AG08396 (cell line): ENCODE measurements at regions not wholly inside any gene's neighbourhood (a gene's known extent, or its start where the extent isn't known, plus 50 kb on each side); places are given as distances from the start of the nearest gene placed in this dataset.

ENCODE experiments used
- DNase-seq: peaks from one replicate; pipeline ENCODE4 v3.0.0; 2012; ENCODE audit warnings: low spot score, mixed read lengths

DNA sequence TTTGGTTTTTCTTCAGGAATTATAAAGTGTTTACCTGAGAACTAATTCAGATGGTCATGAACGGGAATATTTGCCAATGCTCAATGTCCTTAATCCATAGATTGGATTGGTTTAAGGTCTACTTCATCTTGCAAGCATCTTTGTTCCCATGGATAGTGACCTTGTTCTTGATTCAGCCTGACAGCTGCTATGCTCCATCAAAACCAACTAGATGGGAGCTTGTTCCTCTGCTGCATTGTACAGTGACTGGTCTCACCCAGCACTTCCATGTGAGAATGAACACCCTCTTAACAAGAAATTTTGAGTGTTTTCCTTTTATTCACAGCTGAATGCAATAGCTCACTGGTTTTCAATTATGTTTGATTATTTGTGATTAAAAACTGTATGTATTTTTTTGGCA, 312.6 kb upstream of the ACTBL2 start:
- DNase-seq, result no peak

DNA sequence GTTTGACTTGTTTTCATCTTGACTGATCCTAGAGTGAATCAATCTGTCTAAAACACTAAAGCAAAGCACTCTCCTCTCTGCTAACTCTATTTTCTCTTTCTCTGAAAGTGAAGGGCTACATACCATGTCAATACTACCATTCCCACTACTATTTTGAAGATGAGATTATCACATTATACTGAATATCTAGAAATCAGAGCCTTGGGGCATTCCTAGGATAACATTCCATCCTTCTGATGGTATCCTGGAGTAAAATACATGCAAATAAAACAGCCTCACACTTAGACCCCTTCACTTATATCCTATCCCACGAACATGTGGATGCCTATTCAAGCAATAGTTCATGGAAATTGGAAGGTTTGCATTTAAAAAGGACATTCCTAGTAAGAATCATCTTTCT, 309.3 kb upstream of the ACTBL2 start:
- DNase-seq, result no peak

DNA sequence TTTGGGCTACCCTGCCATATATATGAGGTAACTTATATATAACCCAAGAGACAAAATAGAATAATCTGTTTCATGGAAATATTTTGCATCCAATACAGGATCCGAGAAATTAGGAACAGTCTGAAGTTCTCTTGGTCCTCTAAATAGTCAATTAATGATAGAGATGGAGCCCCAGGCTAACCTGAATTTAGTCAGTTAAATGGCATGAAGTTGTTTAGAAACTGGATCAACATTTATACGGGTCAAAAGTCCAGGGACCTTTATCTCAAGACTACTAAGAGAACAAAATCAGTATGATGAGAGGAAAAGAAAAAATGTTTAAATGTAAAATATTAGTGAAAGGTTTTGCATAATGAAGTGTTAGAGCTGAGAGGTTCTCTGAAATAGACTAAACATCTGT, 303.3 kb upstream of the ACTBL2 start:
- DNase-seq, result no peak

DNA sequence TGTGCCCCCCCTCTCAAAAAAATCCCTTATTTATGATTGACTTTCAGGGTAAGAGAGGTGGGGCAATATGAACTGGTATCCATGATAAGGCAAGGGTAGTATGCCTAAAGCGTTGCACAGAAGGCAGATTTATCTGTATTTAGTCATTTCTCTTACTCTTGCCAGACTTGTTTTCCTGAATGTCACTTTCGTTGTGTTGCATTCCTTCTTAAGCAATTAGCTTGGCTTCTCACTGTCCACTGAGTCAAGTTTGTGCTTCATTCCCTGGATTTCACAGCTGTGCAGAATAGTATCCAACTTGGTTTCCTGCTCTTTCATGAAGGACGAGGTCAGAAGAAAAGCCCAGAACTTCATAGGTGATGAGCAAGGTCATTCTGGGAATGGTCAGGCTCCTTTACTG, 301.5 kb upstream of the ACTBL2 start:
- DNase-seq, result no peak

DNA sequence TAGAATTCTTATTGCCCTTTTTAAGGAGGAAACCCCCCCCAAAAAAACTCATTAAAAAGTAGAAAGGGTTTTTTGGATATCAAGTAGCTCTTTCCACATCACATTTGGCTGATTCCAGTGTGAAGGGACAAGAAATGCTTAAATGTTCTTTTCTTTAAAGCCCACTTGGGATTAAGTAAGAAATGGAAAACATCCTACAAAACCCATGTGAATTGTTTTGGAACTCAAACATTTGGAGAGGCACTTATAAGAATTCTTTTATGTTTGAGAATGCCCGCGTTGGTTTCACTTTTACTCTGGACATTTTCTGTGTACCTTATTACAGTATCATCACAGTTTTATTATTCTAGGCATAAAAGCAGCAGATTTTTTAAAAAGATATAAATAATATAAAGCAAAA, 301.1 kb upstream of the ACTBL2 start:
- DNase-seq, result no peak

DNA sequence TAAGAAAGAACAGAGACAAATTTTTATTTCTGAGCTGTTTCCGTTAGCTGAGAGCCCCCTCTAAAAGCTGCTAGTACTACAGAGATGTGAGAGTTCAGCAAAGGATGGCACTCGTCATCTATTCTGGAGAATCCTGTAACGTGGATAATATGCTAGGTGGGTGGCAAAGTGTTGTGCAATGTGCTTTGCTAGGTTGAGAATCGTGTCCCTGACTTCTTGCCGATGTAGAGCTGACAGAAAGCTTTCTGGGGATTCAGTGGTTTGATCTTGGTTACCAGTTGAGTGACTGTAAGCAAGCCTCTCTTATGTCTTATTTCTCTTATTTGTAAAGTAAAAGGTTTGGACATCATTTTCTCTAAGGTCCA, 298.3 kb upstream of the ACTBL2 start:
- no peak for DNase-seq

DNA sequence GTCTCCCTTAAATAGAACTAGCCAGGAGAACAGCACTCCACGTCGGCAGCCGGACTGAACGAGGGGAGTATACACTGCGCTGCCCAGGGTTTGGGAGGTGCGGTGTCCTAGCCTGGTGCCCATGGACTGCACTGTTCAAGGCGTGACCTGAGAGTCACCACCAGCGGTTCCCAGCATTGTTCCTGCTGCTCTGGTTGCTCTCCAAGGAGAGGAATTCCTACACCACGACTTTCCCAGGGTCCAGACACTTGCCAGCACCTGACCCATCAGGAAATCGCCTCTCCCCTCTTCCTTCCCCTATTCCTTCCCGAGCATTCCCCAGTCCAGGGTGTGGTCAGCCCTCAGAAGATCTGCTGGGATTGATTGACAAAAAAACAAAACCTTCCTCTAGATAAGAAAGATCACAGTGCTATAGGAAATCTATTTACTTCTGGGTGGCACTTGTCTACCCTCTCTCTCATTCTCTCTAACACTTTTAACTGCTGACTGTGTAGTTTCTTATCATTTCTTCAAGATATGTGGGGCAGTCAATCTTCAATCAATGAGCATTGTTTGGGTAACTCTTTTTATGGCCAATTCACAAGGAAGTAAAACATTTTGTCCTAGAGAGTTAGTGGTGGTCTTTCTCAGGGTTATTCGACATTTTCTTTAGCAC, 297.8 kb upstream of the ACTBL2 start:
- no peak for DNase-seq

DNA sequence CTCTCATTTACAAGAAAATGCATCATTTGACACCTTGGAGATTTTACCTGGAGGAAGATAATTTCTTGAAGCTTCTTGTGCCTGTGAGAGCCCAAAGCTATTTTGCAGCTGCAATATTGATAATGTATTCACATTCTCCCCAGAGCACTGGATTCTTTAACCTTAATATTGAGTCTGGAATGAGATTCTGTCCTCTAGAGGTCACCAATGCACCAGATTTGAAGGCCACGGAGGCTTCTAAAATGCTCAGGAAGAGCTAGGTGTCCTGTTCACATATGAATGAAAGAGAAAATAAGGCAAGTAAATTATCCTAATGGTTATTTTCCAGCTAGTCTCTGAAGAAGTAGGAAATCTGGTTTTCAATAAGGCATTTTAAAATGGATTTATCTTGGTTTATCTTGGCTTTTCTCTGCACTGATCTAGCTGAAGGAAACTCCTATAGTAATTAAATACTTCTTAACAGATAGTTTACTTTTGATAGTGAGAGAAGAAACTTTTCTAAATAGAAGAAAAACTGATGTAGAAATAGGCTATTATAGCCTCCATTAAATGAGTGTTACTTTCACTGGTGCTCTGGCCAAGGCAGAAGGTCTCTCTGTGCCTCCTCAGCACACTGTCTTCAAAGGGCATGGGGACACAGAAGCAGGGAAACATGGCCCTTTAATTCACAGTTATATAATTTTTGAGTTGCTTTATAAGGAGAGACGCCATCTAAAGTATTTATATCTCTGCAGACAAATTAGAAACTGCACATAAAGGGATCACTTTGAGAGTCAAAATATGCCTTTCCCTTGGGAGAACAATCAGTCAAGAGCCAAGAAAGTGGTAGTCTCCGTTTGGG, 297.0 kb upstream of the ACTBL2 start:
- peak; percentile 36 for DNase-seq

DNA sequence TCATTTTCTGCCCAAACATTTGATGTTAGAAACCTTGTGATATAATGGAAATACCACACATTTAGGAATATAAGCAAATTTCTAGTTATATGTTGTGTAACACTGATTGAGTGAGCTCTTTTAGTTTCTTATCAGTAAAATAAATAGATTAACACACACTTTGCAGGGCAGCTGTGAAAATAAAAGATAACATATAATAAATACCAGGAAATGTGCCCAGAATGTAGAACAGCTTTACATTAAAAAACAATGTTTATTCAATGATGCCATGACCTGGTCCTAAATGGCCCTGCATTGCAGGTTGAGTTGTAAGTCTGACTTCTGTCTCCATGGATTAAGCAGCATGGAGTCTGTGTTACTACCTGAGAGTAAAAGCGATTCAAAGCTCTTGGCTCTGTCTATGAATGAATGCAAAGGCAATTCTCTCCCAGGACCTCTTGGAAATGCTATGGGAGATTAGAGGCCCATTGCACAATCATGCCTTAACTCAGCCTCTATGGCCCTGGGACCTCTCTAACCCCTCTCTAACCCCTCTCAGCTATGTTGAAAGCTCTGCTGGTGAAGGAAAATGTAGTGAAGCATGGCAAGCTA, 296.0 kb upstream of the ACTBL2 start:
- DNase-seq, result no peak

DNA sequence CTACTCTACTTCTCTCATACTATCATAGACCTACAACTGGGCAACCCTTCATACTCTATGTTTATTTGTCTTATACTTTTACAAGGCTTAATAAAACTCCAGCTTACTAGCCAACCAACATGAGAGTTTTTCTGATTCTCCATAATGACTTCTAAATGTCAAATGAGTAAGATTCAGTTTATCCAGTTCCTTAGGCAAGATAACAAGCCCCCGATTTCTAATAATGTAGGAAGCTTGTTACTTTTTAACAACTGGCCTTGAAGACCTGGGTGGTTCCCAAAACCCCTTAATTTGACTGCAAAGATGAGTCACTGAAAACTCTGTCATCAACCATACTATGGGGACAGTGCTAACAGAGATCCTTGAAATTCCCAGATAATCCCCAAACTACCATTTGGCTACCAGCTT, 294.6 kb upstream of the ACTBL2 start:
- no peak for DNase-seq

DNA sequence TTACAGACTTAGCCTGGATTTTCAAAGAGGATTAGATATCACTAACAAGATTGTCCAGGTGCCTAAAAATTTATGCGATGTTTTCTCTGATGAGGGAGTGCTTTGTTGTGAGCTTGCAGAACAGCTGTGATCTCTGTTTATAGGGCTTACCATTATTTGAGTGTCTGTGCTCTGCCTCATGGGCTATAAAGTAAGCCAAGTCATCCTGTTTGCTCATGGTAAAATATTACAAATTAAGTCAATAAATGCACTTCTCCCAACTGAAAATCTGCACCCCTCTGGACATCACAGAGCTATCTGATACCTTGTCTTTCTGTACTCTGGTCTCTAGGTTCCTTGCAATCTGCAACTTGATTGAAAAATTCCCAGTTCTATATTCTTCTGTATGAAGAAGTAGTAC, 293.4 kb upstream of the ACTBL2 start:
- DNase-seq, result no peak

DNA sequence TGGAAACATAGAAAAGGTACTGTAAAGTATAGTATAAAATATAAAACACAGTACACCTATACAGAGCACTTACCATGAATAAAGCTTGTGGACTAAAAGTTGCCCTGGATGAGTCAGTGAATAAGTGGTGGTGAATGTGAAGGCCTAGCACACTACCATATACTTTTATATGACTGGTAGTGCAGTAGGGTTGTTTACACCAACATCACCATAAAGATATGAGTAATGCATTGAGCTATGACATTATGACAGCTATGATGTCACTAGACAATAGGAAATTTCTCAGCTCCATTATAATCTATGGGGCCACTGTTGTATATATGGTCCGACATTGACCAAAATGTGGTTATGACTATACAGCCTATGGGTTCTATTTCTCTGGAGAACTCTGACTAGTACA, 291.8 kb upstream of the ACTBL2 start:
- no peak for DNase-seq

DNA sequence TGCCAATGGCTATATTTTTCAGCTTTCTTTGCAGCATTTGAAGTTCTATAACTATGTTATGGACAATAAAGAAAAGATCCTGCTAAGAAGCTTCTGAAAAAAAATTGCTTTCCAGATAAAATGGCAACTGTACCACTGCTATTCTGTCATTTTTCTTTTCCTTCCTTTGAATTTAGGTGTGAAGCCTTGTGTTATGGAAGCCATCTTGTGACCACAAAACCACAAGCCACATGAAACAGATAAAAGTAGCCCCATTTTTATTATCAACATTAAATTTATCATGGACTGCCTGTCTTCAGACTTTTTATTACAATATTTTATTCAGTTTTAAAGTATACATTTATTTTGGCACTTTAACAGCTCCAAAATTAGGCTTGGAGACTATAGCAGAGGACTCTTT, 289.9 kb upstream of the ACTBL2 start:
- DNase-seq, result no peak

DNA sequence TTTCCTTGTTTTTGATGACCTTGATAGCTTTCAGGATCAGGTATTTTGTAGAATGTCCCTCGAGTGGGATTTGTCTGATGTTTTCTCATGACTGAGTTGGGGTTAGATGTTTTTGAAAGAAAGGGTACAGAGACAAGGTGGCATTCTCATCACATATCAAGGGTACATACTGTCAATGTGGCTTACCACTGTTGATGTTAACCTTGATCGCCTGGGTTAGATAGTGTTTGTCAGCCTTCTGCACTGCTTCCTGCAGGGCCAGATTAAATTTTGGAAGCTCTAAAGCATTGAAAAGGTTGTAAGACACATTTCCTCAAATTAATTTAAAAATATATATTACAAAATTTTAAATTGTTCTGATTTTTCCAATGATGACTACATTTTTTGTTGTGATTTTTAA, 287.4 kb upstream of the ACTBL2 start:
- DNase-seq, result no peak

DNA sequence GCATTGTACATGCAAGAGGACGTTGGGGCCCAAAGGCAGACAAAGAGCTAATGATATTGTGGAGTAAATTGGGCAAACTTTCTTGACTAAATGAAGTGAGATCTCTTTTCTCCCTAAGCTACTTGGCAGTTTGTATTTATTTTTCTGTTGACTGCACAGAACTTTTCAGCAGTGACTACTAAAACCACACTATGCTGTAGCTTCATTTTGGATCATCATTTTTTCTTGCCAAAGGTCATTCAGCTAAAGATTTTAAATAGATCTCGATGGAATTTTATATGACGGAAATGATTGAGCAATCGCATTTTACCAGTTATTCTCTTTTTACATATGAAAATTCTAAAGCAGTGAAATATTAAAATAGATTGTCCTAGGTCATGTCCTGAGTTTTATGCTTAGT, 286.1 kb upstream of the ACTBL2 start:
- no peak for DNase-seq

DNA sequence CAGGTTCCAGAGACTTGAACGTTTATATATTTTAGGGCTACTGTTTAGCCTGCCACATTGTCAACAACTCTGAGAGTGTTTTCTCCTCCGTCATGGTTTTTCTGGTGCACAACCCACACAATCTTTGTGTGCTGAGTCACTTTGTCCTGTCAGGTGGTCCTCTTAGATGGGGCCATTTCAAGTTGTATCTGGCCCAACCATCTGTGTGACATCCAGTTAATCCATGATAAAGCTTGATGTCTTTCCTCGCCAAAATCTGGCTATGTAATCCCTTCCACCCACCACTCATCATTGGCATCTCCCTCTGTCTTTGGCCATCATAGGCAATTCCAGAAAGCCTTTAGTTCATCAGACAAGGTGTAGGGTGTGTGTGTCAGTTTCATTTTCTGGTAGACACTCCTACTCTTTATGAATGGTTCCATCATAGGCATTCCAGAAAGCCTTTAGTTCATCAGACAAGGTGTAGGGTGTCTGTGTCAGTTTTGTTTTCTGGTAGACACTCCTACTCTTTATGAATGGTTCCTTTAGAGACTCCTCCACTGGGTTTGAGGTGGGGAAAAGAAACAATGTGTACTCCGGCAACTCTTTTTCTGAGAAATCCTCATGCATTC, 282.0 kb upstream of the ACTBL2 start:
- no peak for DNase-seq

DNA sequence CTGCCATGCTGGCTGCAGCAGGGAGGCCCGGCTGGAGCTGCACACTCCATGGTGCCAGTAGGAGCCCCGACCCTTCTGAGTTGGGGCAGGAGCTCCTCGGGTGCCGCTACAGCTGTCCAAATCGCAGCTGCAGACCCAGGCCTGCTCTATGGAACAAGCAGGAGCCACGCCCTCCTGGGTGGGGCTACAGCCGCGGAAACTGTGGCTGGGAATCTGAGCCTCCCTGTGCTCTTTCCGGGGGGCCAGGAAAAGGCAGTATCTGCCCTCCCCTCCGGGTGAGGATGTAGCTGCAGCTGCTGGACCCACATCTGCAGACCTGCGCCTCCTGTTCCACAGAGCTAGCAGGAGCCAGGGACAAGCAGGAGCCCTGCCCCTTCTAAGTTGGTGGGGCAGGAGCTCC, 278.9 kb upstream of the ACTBL2 start:
- DNase-seq, result no peak

DNA sequence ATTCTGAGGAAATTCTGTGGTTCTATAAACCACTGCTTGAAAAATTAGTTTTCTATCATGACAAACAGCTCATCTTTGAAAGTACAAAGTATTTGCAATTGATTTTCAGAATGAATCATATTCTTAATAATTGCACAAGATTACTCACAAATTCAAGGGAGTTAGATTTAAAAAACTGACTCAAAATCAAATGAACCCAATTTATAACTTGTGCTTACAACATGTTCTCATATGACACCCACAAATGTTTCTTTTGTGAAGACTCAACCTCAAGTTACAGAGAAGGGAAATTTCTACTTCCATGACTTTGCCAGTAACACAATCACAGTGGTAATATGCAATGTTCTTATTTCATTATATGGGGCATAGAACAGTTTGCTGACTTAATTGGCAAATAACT, 272.0 kb upstream of the ACTBL2 start:
- no peak for DNase-seq

DNA sequence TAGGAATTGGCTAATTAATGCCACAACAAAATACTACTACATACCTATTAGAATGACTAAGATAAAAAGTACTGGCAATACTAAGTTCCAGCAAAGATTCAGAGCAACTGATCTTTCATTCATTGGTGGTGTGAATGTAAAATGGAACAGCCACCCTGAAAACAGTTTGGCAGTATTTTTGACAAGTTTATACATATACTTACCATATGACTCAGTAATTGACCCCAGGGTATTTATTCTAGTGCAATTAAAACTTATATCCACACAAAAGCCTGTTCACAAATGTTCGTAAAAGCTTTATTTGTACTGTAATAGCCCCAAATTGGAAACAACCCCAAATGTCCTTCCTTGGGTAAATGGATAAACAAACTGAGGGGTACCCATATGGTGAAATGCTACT, 270.8 kb upstream of the ACTBL2 start:
- DNase-seq, result no peak

DNA sequence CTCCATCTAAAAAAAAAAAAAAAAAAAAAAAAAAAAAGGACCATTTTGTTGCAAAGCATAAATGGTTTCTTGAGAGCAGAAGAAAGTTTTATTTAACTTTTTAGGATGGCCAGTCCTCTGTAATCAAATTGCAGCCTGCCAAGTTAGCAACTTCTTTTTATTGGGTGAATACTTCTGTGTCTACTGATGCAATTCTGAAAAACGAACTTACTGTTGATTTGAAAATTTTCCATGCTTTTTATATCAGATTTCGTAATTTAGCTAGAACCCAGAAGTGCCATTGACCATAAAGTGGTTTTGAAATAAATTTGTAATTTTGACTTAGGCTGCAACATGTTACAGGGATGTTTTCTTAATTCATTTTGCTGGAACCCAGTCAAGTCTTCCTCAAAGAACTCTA, 269.1 kb upstream of the ACTBL2 start:
- DNase-seq, result no peak

DNA sequence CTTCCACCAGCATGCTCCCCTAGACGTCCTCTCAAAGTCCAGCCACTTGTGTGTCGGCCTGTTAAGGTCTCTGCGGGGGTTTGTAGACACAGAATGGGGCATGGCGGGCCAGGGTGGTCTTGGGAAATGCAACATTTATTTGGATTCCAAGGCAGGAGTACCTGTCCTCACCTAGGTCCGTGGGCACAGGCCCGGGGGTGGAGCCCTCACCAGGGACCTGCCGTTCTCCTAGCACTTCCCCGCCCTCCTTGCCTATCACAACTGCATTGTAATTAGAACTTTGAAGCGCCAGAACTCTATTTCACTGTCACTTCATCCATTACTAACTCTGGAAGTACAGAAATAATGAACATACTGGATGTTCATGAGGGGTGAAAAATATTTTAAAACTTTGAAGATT, 268.3 kb upstream of the ACTBL2 start:
- no peak for DNase-seq

DNA sequence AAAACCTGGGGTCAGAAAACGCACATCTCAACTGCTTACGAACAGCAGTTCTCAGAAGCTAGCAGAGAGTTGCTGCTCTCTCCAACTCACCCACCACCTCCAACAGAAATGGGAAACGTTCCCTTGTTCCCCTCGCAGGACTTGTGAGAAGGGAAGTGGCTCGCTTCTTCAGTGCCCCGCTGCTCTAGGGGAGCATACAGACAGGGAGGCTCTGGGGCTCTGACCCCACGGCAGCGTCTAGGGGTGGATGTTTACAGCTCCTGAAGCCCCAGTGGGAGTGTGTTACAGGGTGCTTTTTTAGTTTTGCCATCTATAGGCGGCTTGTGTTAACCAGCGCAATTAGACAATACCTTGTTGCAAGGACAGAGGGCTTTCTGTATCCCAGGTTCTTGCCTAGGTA, 267.7 kb upstream of the ACTBL2 start:
- no peak for DNase-seq

DNA sequence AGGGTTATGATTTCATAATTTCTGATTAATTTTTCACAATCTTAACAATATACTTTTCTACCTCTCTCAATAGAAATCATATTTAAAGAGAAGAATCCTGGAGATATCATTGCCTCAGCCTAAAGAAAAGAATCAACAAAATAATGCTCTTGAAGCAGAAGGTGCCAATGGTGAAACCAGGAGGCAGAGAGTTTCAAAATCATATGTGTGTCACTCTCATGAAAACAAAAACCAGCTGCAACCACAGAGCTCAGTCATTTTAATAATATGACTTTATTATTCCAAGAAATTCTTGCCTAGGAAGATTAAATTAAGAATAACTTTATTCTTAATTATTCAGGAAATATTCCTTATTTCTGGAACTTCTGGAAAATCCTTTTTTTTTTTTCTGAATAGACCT, 266.8 kb upstream of the ACTBL2 start:
- no peak for DNase-seq
